H9 (cell line): ENCODE measurements at regions not wholly inside any gene's neighbourhood (a gene's known extent, or its start where the extent isn't known, plus 50 kb on each side); places are given as distances from the start of the nearest gene placed in this dataset.

Experiments used
- DNase-seq: peaks from one replicate; pipeline ENCODE4 v3.0.0-alpha.2; 2017
- H2AFZ ChIP-seq: one replicate; pipeline ENCODE4 v1.6.1; 2013; ENCODE audit warnings: mild to moderate bottlenecking, low read length, control low read depth, moderate library complexity
- H2AK5ac ChIP-seq: 2 replicates; pipeline ENCODE4 v1.6.1; 2013; ENCODE audit warnings: low read length, control low read depth, mixed read lengths; ENCODE audit not compliant: insufficient read length
- H2BK120ac ChIP-seq: one replicate; pipeline ENCODE4 v1.6.1; 2013; ENCODE audit warnings: low read depth, mild to moderate bottlenecking, low read length, control low read depth, inconsistent platforms; ENCODE audit not compliant: poor library complexity, severe bottlenecking
- H2BK12ac ChIP-seq: 2 replicates; pipeline ENCODE4 v1.6.1; 2013; ENCODE audit warnings: low read length, control low read depth, mixed read lengths, low read depth; ENCODE audit not compliant: insufficient read length
- H2BK15ac ChIP-seq: 2 replicates; pipeline ENCODE4 v1.6.1; 2013; ENCODE audit warnings: low read depth, low read length, control low read depth
- H2BK20ac ChIP-seq: one replicate; pipeline ENCODE4 v1.6.1; 2013; ENCODE audit warnings: low read depth, mild to moderate bottlenecking, low read length, control low read depth, inconsistent platforms; ENCODE audit not compliant: poor library complexity, severe bottlenecking
- H2BK5ac ChIP-seq: 2 replicates; pipeline ENCODE4 v1.6.1; 2013; ENCODE audit warnings: low read length, control low read depth, mixed read lengths; ENCODE audit not compliant: insufficient read length
- H3K14ac ChIP-seq: 2 replicates; pipeline ENCODE4 v1.6.1; 2013; ENCODE audit warnings: low read length, control low read depth; ENCODE audit not compliant: insufficient read depth
- H3K18ac ChIP-seq: 2 replicates; pipeline ENCODE4 v1.6.1; 2013; ENCODE audit warnings: low read depth, mild to moderate bottlenecking, mixed read lengths, low read length, control low read depth; ENCODE audit not compliant: insufficient read length
- H3K23ac ChIP-seq: 2 replicates; pipeline ENCODE4 v1.6.1; 2013; ENCODE audit warnings: low read length, control low read depth, mixed read lengths, low read depth; ENCODE audit not compliant: insufficient read length
- H3K23me2 ChIP-seq: 2 replicates; pipeline ENCODE4 v1.6.1; 2013; ENCODE audit warnings: low read depth, mild to moderate bottlenecking, mixed read lengths, low read length, control low read depth; ENCODE audit not compliant: insufficient read length, poor library complexity, severe bottlenecking
- H3K27ac ChIP-seq: 2 replicates; pipeline ENCODE4 v1.5.1; 2013; ENCODE audit warnings: low read length, control low read depth, mixed read lengths, low read depth; ENCODE audit not compliant: insufficient read length
- H3K27me3 ChIP-seq: 2 replicates; pipeline ENCODE4 v1.6.1; 2013; ENCODE audit warnings: low read length, control low read depth, inconsistent platforms; ENCODE audit not compliant: insufficient read depth
- H3K4ac ChIP-seq: 2 replicates; pipeline ENCODE4 v1.6.1; 2013; ENCODE audit warnings: low read depth, mild to moderate bottlenecking, control low read depth, inconsistent platforms, low read length, moderate library complexity
- H3K4me1 ChIP-seq: 2 replicates; pipeline ENCODE4 v1.6.1; 2013; ENCODE audit warnings: low read length, control low read depth, inconsistent platforms; ENCODE audit not compliant: insufficient read depth
- H3K4me2 ChIP-seq: 2 replicates; pipeline ENCODE4 v1.6.1; 2013; ENCODE audit warnings: low read length, control low read depth, mixed read lengths; ENCODE audit not compliant: insufficient read length, insufficient read depth
- H3K56ac ChIP-seq: 2 replicates; pipeline ENCODE4 v1.6.1; 2013; ENCODE audit warnings: low read depth, mild to moderate bottlenecking, mixed read lengths, low read length, control low read depth; ENCODE audit not compliant: insufficient read length
- H3K79me1 ChIP-seq: 2 replicates; pipeline ENCODE4 v1.6.1; 2013; ENCODE audit warnings: low read depth, mild to moderate bottlenecking, moderate library complexity, low read length, control low read depth, inconsistent platforms; ENCODE audit not compliant: insufficient read depth, poor library complexity, severe bottlenecking
- H3K79me2 ChIP-seq: 2 replicates; pipeline ENCODE4 v1.6.1; 2013; ENCODE audit warnings: low read length, control low read depth, inconsistent platforms; ENCODE audit not compliant: insufficient read depth
- H3K9ac ChIP-seq: 2 replicates; pipeline ENCODE4 v1.6.1; 2013; ENCODE audit warnings: low read length, control low read depth, mixed read lengths; ENCODE audit not compliant: insufficient read length; ENCODE audit errors: extremely low read depth
- H3K9me3 ChIP-seq: one replicate; pipeline ENCODE4 v1.6.1; 2013; ENCODE audit warnings: low read depth, low read length, inconsistent platforms; ENCODE audit not compliant: control insufficient read depth
- H3T11ph ChIP-seq: one replicate; pipeline ENCODE4 v1.6.1; 2013; ENCODE audit warnings: mild to moderate bottlenecking, low read length, control low read depth, inconsistent platforms
- H4K20me1 ChIP-seq: one replicate; pipeline ENCODE4 v1.6.1; 2013; ENCODE audit not compliant: control insufficient read depth, insufficient read length, insufficient read depth
- H4K5ac ChIP-seq: 2 replicates; pipeline ENCODE4 v1.6.1; 2013; ENCODE audit warnings: low read depth, mild to moderate bottlenecking, mixed read lengths, low read length, control low read depth; ENCODE audit not compliant: insufficient read length
- H4K8ac ChIP-seq: replicated peaks from 2 replicates; pipeline ENCODE4 v1.6.1; 2013; ENCODE audit warnings: low read length, control low read depth, mixed read lengths, low read depth; ENCODE audit not compliant: insufficient read length
- H4K91ac ChIP-seq: 2 replicates; pipeline ENCODE4 v1.6.1; 2013; ENCODE audit warnings: low read depth, mild to moderate bottlenecking, moderate library complexity, mixed read lengths, low read length, control low read depth; ENCODE audit not compliant: insufficient read length
- H3K27ac Mint-ChIP-seq, 3 experiments: 2 replicates in 2 of 3; 3 replicates in 1 of 3; pipeline ENCODE4 v1.8.0; 2020 to 2021; ENCODE audit warnings: mixed read lengths in 3 of 3, mild to moderate bottlenecking in 1 of 3, moderate library complexity in 1 of 3
- H3K27me3 Mint-ChIP-seq: 2 replicates; pipeline ENCODE4 v1.8.0; 2021; ENCODE audit warnings: low read depth, mild to moderate bottlenecking, moderate library complexity, mixed read lengths
- H3K36me3 Mint-ChIP-seq, 3 experiments: 2 replicates in 2 of 3; 3 replicates in 1 of 3; pipeline ENCODE4 v1.8.0; 2020 to 2021; ENCODE audit warnings: low read depth in 3 of 3, mixed read lengths in 3 of 3; ENCODE audit not compliant: insufficient read depth in 1 of 3
- H3K4me1 Mint-ChIP-seq, 2 experiments: 2 replicates each; pipeline ENCODE4 v1.8.0; 2020; ENCODE audit warnings: mixed read lengths in 2 of 2
- H3K4me3 Mint-ChIP-seq, 2 experiments: 2 replicates in 1 of 2; 3 replicates in 1 of 2; pipeline ENCODE4 v1.8.0; 2020 to 2021; ENCODE audit warnings: mild to moderate bottlenecking in 2 of 2, mixed read lengths in 2 of 2, moderate library complexity in 1 of 2
- H3K9me3 Mint-ChIP-seq, 2 experiments: 2 replicates in 1 of 2; 3 replicates in 1 of 2; pipeline ENCODE4 v1.8.0; 2020; ENCODE audit warnings: mild to moderate bottlenecking in 2 of 2, mixed read lengths in 2 of 2, moderate library complexity in 1 of 2
- WGBS: extraction: QIAGEN DNeasy Blood & Tissue Kit; methylation state at CpG from one replicate; pipeline ENCODE4 v1.1.7; 2013; ENCODE audit warnings: missing lambda C conversion rate, low lambda C conversion rate, mixed read lengths; ENCODE audit not compliant: insufficient read length; ENCODE audit errors: extremely low coverage; 5-methylcytosine and 5-hydroxymethylcytosine counted together
- TF ChIP-seq, protein P1 (sequence below): fragments of 200-600 bp; sonication (generic); conservative IDR thresholded peaks from 3 replicates; pipeline ENCODE4 v1.8.0; 2021; ENCODE audit warnings: antibody characterized with exemption, mild to moderate bottlenecking

DNA sequence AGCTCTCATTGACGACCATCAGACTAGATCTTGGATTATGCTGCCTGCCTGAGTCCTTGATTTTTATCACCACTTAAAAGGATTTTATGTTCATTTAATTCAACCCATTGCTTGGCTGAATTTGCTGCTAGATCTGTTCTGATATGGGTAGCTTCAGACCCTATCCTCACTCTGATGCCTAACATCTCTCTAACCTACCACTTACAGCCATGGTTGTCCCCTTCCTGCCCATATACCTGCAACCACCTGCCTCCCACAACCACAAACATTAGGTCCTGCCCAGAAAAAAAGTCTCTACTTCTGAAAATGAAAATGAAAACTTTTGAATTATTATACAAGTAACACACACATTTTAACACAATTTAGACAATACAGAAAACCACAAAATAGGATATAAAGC, 310.8 kb downstream of the HNRNPD start:
- H3K9me3 ChIP-seq: no peaks in the 10 kb centered on the region
- no peak overlapping the region for H3K56ac ChIP-seq
- TF ChIP-seq, protein P1, sequence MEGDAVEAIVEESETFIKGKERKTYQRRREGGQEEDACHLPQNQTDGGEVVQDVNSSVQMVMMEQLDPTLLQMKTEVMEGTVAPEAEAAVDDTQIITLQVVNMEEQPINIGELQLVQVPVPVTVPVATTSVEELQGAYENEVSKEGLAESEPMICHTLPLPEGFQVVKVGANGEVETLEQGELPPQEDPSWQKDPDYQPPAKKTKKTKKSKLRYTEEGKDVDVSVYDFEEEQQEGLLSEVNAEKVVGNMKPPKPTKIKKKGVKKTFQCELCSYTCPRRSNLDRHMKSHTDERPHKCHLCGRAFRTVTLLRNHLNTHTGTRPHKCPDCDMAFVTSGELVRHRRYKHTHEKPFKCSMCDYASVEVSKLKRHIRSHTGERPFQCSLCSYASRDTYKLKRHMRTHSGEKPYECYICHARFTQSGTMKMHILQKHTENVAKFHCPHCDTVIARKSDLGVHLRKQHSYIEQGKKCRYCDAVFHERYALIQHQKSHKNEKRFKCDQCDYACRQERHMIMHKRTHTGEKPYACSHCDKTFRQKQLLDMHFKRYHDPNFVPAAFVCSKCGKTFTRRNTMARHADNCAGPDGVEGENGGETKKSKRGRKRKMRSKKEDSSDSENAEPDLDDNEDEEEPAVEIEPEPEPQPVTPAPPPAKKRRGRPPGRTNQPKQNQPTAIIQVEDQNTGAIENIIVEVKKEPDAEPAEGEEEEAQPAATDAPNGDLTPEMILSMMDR: no peak
- Mint-ChIP-seq H3K27me3 (no peaks in the 10 kb centered on the region), H3K9me3 (no peaks in the 10 kb centered on the region), H3K27ac (no peak overlapping the region), H3K36me3 (no peaks in the 10 kb centered on the region), H3K4me3 (no peak overlapping the region; a peak in 1 of 5 replicates), H3K4me1 (peaks cover 0 to under 1% of the 10 kb centered on the region in 2 experiments; a peak in 1 of 4 replicates)
- DNase-seq: no peak
- no peaks in the 10 kb centered on the region for H3K4me1 ChIP-seq
- no peak overlapping the region for H2BK120ac ChIP-seq
- H3K4me2 ChIP-seq: no peak overlapping the region
- no peaks in the 10 kb centered on the region for H4K20me1 ChIP-seq
- no peak overlapping the region for H3K4ac ChIP-seq
- H3K23me2 ChIP-seq: no peaks in the 10 kb centered on the region
- H2BK5ac ChIP-seq: no peak overlapping the region
- H3K23ac ChIP-seq: no peak overlapping the region
- no peak overlapping the region for H4K8ac ChIP-seq
- WGBS: no CpG with 5 or more reads among the region's 1 CpG
- H2BK15ac ChIP-seq: no peak overlapping the region
- H3K14ac ChIP-seq: no peak overlapping the region
- H4K91ac ChIP-seq: no peak overlapping the region
- no peaks in the 10 kb centered on the region for H3K79me1 ChIP-seq
- no peaks in the 10 kb centered on the region for H3K79me2 ChIP-seq
- no peak overlapping the region for H2BK12ac ChIP-seq
- no peak overlapping the region for H2AK5ac ChIP-seq
- H3K18ac ChIP-seq: no peak overlapping the region
- H3K9ac ChIP-seq: no peak overlapping the region
- no peak overlapping the region for H2AFZ ChIP-seq
- H3T11ph ChIP-seq: no peak overlapping the region
- H4K5ac ChIP-seq: no peak overlapping the region
- no peak overlapping the region for H2BK20ac ChIP-seq
- H3K27me3 ChIP-seq: no peaks in the 10 kb centered on the region
- no peak overlapping the region for H3K27ac ChIP-seq
